ENCODE measurements at regions not wholly inside any gene's neighbourhood (a gene's known extent, or its start where the extent isn't known, plus 50 kb on each side); places are given as distances from the start of the nearest gene placed in this dataset.

GRCh38 chr14:100386846-100387245, 63.7 kb downstream of the SLC25A47 start:
- TF ChIP-seq SUZ12 (IDR thresholded peaks at IDR 0.05; ENCODE audit: extremely low read depth, insufficient read depth, insufficient read length) (no peak), YY1 (IDR thresholded peaks at IDR 0.05; ENCODE audit: insufficient read depth, insufficient read length) (no peak), ZNF274 (IDR thresholded peaks at IDR 0.05; ENCODE audit: low read depth, low read length) (no peak)

All from NT2/D1 (cell line).